Mesothelial cell of epicardium (in vitro differentiated cells): ENCODE measurements at regions not wholly inside any gene's neighbourhood (a gene's known extent, or its start where the extent isn't known, plus 50 kb on each side); places are given as distances from the start of the nearest gene placed in this dataset.

ENCODE experiments used
- DNase-seq, 2 experiments: peaks; one replicate each; pipeline ENCODE4 v3.0.0; 2021; ENCODE audit warnings: low spot score in 2 of 2; ENCODE audit not compliant: unreplicated experiment in 2 of 2
- H3K27ac Mint-ChIP-seq: 2 replicates; pipeline ENCODE4 v1.8.0; 2021; ENCODE audit warnings: mixed read lengths
- H3K27me3 Mint-ChIP-seq: 2 replicates; pipeline ENCODE4 v1.8.0; 2021; ENCODE audit warnings: low read depth, mixed read lengths
- H3K36me3 Mint-ChIP-seq: 2 replicates; pipeline ENCODE4 v1.8.0; 2021; ENCODE audit warnings: mixed read lengths
- H3K4me1 Mint-ChIP-seq: 2 replicates; pipeline ENCODE4 v1.8.0; 2021; ENCODE audit warnings: mixed read lengths
- H3K4me3 Mint-ChIP-seq: 2 replicates; pipeline ENCODE4 v1.8.0; 2021; ENCODE audit warnings: mild to moderate bottlenecking, moderate library complexity, mixed read lengths
- H3K9me3 Mint-ChIP-seq: 2 replicates; pipeline ENCODE4 v1.8.0; 2021; ENCODE audit warnings: mixed read lengths
- TF ChIP-seq, protein P1 (sequence below): fragments of 200-600 bp; sonication (generic); IDR thresholded peaks from one replicate; pipeline ENCODE4 v1.5.0; 2021; ENCODE audit warnings: antibody characterized with exemption; ENCODE audit not compliant: unreplicated experiment

DNA sequence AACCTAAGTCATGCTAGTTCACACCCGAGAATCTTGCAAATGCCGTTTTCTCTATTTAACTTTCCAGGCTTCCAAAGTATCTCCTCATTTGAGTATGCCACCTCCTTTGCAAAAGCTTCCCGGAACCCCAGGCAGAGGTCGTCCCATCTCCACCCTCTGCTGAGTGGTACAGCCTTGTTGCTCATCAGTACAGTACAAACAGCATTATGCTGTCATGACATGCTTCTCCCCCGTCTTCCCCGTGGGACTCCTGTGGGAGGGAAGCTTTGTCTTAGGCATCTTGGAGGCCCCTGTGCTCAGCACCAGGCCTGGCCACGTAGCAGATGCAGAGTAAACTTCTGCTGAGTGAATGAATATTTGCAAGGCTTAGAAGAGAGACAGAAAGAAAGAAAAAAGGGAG lies 102.7 kb downstream of the CDCA7 start:
- peaks cover 28% of the 10 kb centered on the region for H3K27me3 Mint-ChIP-seq
- no peak overlapping the region for H3K4me3 Mint-ChIP-seq
- no peaks in the 10 kb centered on the region for H3K36me3 Mint-ChIP-seq
- H3K27ac Mint-ChIP-seq: no peak overlapping the region
- TF ChIP-seq, protein P1, sequence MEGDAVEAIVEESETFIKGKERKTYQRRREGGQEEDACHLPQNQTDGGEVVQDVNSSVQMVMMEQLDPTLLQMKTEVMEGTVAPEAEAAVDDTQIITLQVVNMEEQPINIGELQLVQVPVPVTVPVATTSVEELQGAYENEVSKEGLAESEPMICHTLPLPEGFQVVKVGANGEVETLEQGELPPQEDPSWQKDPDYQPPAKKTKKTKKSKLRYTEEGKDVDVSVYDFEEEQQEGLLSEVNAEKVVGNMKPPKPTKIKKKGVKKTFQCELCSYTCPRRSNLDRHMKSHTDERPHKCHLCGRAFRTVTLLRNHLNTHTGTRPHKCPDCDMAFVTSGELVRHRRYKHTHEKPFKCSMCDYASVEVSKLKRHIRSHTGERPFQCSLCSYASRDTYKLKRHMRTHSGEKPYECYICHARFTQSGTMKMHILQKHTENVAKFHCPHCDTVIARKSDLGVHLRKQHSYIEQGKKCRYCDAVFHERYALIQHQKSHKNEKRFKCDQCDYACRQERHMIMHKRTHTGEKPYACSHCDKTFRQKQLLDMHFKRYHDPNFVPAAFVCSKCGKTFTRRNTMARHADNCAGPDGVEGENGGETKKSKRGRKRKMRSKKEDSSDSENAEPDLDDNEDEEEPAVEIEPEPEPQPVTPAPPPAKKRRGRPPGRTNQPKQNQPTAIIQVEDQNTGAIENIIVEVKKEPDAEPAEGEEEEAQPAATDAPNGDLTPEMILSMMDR: no peak
- peaks cover 4% of the 10 kb centered on the region for H3K4me1 Mint-ChIP-seq
- DNase-seq: no peak
- H3K9me3 Mint-ChIP-seq: no peaks in the 10 kb centered on the region

DNA sequence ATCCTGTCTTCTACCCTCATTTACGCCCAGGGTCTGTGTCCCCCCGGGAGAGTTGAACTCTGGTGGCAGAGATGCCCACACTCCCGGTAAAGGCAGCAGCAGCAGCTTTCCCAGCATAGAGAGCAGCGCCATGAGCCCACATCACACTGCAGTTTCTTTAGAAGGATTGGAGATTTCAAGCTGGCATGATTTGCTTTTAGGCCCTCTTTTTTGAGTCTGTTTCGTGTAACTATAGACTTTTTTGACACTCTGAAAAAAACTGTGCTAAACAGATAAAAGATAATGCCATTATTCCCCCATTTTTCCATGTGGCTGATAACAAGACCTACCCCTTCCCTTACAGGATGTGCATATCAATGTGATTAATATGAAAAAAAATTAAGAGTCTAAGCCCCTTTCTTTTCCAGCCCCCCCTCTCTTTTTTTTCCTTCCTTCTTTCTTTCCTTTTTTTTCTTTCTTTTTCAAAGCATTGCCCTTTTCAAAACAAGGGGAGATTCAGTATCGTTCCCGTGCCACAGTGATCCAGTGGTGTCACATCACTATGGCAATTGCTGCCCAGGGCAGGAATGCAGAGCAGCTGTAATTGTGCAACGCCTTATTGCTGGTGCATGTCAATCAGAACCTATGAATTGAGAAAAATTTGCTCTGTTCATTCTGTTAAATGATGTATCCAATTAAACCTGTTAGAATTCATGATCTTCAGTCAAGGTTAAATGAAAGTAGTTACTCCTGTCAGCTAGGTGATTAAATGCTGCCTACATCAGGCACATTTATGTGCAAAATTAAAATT lies 104.5 kb downstream of the CDCA7 start:
- H3K4me1 Mint-ChIP-seq: peaks cover 6% of the 10 kb centered on the region
- no peak for DNase-seq
- H3K27ac Mint-ChIP-seq: no peak overlapping the region
- H3K36me3 Mint-ChIP-seq: no peaks in the 10 kb centered on the region
- H3K27me3 Mint-ChIP-seq: peaks cover 24% of the 10 kb centered on the region
- no peaks in the 10 kb centered on the region for H3K9me3 Mint-ChIP-seq
- H3K4me3 Mint-ChIP-seq: no peak overlapping the region
- TF ChIP-seq, protein P1: no peak

DNA sequence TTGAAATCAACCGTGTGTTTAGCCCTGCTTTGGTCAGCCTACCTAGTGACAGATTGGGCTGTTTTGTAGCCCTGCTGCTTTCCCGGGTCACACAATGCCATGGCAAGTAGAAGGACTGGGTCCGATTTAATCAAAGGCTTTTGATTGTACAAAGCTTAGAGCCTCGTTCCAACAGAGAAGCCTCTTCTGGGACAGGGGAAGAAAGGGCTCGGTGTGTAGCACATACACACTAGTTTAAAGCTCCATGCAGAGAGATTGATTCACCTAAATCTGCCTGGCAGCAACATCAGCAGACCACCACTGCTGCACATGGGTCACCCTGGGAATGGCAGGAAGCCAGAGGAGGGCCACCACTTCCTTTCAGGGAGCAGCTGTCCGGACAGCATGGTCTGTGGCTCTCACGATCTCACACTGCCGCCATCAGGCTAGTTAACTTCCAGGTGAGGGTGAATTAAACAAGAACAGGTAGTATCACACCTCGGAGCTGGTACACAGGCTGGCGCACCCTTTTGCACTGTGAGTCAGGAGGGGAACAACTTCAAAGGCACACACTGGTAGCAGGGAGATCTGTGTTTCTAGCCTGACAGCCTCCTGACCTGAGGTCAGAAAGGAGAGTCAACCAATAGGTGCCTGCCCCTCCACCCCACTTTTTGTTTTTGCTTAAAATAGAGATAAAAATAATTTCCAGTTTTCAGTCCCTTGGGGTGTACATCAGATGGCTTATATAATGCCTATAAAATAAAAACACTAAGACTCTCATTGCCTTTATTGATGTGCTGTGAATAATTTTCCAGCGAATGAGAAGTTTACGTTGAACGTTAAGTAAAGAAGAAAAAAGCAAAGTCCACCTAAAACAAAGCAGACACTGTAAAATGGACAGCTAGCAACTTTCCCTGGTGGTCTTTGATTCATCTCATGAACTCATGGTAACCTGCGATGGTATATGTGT lies 108.5 kb downstream of the CDCA7 start:
- Mint-ChIP-seq H3K27me3 (peaks cover 17% of the 10 kb centered on the region), H3K4me3 (no peak overlapping the region), H3K27ac (no peak overlapping the region), H3K4me1 (peaks cover 6% of the 10 kb centered on the region), H3K9me3 (no peaks in the 10 kb centered on the region), H3K36me3 (no peaks in the 10 kb centered on the region)
- DNase-seq: no peak
- TF ChIP-seq, protein P1: no peak

GRCh38 chr2:173463846-173464245 lies 109.2 kb downstream of the CDCA7 start:
- Mint-ChIP-seq H3K4me1 (peaks cover 6% of the 10 kb centered on the region), H3K4me3 (no peak overlapping the region), H3K27ac (no peak overlapping the region), H3K27me3 (peaks cover 16% of the 10 kb centered on the region), H3K9me3 (no peaks in the 10 kb centered on the region), H3K36me3 (no peaks in the 10 kb centered on the region)
- TF ChIP-seq, protein P1: no peak
- no peak for DNase-seq

DNA sequence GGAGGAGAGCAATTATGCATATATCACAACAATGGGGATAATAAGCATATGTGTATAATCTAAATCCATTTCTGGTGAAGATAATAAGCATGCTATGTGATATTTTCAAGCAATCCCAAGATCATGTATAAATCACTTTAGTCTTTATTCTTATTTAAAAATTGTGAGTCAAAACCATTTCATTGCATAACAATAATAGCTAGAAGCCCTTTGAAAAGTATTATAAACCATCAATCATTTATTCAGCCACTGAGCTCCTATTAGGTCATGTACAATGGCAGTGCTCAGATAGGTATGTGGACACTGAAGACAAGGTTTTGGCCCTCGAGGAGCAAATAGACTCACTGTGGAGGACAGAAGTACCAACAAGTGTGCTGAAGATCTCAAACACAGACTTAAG lies 113.1 kb downstream of the CDCA7 start:
- Mint-ChIP-seq H3K27ac (no peak overlapping the region), H3K36me3 (peaks cover 2% of the 10 kb centered on the region), H3K4me3 (no peak overlapping the region), H3K27me3 (peaks cover 2% of the 10 kb centered on the region), H3K4me1 (peaks cover 2% of the 10 kb centered on the region), H3K9me3 (peaks cover 13% of the 10 kb centered on the region)
- TF ChIP-seq, protein P1: no peak
- no peak for DNase-seq
